Peyer's patch (tissue), 4 donors: ENCODE measurements at regions not wholly inside any gene's neighbourhood (a gene's known extent, or its start where the extent isn't known, plus 50 kb on each side); places are given as distances from the start of the nearest gene placed in this dataset.

Experiments used
- CTCF ChIP-seq, 6 experiments: fragments of 450-650 bp in 4 of 6; fragments of 200-600 bp in 2 of 6; sonication (generic) in 1 of 6; IDR thresholded peaks; one replicate each; pipeline ENCODE4 v1.5.1; 2017 to 2019; ENCODE audit warnings: antibody characterized with exemption in 6 of 6, mild to moderate bottlenecking in 3 of 6, moderate library complexity in 1 of 6
- POLR2A ChIP-seq, 2 donors: fragments of 450-650 bp; IDR thresholded peaks; one replicate each; pipeline ENCODE4 v1.5.1; 2017; ENCODE audit warnings: antibody characterized with exemption in 2 of 2, mild to moderate bottlenecking in 2 of 2, moderate library complexity in 2 of 2

- TF ChIP-seq CTCF (IDR thresholded peaks at IDR 0.05) (no peak), POLR2A (IDR thresholded peaks at IDR 0.05) (no peak)
Observed at GRCh38 chr14:28113311-28113710, 653.3 kb upstream of the FOXG1 start.
